G401.6 (cell line): ENCODE measurements at regions not wholly inside any gene's neighbourhood (a gene's known extent, or its start where the extent isn't known, plus 50 kb on each side); places are given as distances from the start of the nearest gene placed in this dataset.
"Not testable (repeated sequence)": the region's sequence is repeated elsewhere in the genome, so short reads cannot be mapped to it uniquely, and the experiment has no call there.

ENCODE experiments used
- FAIRE-seq: peaks from 2 replicates; lab custom pipeline; 2012; peaks lifted over from hg19 to GRCh38; lab: Jason Lieb, UNC

- no peak for FAIRE-seq
Measured at GRCh38 chr5:39650008-39650762, 225.4 kb upstream of the DAB2 start.

DNA sequence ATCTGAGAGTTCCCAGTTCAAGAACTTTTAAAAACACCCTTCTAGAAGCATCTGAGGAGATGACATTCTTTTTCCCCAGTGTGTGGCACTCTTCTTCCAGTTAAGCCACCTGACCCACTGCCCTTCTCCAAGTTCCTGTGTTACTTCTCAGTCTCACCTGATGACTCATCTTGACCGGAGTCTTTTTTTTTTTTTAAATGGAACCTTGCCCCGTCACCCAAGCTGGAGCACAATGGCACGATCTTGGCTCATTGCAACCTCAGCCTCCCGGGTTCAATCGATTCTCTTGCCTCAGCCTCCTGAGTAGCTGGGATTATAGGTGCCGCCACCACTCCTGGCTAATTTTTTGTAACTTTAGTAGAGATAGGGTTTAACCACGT lies 224.1 kb upstream of the DAB2 start:
- FAIRE-seq, result no peak

DNA sequence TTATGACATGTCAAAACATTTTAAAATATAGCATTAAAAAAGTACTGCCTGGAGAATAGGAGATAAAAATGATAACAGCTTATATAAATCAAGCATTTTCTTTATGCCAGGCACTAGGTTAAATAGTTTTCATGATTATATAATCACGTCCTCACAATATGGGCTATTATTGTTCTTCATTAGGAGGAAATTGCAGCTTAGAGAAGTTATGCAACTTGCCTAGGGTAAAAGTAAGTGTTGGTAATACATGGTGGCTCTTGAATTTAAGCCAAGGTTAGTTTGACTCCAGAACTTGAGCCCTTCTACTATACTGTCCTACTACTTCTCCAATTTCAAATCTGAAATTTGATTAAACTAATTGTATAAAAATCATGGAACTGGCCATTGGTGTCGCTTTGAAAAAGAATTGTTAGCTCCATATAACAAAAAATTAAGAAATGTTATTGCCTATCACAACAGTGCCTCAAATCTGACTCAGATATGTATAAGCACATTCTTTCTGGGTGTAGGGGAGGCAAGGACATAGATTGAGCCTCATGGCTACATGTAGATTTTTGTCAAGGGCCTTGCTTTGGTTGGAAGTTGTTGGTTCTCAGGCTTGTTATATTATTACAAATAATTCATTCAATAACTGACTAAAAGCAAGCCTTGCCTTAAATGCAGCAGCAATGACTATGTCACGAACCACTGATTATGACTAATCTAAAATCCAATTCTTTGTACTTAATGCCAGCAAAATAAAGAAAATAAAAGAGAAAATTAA lies 223.5 kb upstream of the DAB2 start:
- FAIRE-seq, result no peak

GRCh38 chr5:39640552-39640951 lies 215.8 kb upstream of the DAB2 start:
- no peak for FAIRE-seq

DNA sequence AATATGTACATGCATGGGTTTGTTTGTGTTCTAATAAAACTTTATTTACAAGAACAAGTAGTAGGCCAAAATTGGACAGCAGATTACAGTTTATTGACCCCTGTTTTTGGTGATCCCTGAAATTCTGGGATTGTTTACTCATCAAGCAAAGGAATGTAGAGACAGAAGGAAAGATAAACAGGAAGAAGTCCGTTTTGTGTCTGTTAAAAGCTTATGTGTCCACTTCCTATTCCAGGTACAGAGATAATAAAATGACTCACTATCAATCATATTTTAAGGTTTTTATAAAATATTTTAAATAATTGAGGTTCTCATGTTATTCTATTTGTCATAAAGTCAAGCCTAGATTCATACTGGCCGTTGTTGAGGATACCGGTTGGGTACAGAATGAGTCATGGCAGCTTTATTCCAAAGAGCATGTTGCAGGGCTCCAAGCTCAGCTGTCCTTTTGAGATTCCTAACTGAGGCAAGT lies 214.9 kb upstream of the DAB2 start:
- FAIRE-seq, result no peak

DNA sequence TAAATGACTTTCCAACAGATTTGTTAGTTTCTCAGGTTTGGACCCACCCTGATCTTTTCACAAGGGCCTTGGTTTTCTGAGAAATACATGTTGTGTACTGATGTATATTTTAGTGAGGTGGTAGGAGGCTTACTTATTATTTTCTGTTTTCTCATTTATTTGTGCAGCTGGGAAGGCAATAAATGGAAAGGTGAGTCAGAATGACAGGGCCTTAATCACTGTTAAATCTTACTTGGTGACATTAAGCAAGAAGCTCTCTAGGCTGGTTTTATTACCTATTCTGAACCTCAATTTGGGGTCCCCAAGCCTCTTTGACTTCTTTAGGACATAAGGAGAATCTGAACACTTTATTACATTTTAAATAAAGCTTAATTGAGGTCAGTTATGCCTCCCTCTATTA lies 214.0 kb upstream of the DAB2 start:
- no peak for FAIRE-seq

DNA sequence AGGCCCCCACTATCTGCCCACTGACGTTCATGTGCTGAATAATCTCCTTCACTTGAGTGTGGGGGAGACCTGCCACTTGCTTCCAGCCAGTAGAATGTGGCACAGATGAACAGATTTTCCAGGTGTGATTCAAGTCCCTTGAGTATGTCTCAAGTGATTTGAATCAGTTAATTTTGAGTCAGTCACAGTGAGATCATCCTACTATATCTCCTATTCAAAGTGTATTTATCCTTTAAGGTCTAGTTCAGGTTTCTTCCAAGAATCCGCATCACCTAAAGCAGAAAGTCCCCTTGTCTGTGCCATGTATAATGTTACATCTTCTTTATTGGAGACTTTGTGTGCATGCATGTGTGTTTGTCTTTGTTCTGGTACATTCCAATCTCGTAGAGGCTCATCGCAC lies 208.3 kb upstream of the DAB2 start:
- no peak for FAIRE-seq

- FAIRE-seq, result no peak
Measured at GRCh38 chr5:39631958-39632357, 207.2 kb upstream of the DAB2 start.

DNA sequence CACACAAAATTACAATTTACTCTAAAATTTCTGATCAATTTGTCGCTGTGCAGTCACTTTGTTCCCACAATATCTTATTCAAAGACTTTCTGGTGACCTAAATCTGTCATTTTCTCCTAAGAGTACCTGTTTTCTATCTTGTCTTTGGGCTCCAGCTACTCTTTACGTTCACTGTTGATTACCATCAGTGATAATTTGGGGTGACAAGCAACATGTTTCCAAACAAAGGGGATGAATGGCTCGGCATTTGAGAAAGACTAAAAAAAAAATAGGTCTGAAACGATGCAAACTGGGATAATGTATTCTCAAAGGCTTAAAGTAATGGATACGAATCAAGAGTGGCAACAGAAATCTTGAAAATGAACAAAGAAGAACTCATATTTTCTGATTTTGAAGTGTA lies 205.2 kb upstream of the DAB2 start:
- FAIRE-seq, result no peak

DNA sequence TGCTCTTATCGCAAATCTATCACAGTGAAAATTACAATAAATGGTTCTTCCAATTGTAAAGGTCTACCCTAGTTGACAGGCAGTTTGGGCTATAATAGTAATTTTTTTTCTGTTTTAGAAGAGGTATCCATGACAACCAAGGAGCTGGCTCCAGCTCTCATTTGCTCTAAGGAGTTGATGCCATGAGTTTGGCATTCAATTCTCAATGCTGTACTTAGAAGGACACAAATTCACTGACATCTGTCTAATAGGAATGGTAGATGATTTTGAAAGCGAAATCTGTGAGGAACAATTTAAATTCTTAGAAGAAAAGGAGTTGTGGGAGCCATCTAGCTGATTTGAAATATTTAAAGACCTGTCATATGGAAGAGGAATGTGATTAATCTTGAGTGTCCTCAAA lies 203.6 kb upstream of the DAB2 start:
- FAIRE-seq, result no peak

DNA sequence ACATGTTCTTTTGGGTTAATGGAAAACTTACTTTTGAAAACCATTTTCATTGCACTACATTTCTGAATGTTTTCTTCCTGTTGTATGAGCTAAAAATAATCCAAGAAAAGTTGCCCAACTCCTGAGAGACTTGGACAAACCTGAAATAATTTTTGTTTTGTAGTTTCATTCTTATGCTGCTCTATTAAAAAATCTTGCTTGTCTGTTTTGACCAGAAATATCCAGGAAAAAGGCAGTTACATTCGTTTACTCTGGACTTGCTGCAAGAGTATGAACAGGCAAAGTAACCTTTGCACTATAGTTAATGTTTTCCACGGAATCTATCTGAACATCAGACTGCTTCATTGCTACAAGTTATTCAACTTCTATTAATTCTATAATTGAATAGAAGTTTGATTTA lies 200.1 kb upstream of the DAB2 start:
- FAIRE-seq, result no peak

- FAIRE-seq, result no peak
Measured at GRCh38 chr5:39624268-39624886, 199.6 kb upstream of the DAB2 start.

- no peak for FAIRE-seq
Measured at GRCh38 chr5:39623291-39623865, 198.6 kb upstream of the DAB2 start.

GRCh38 chr5:39622281-39622680 lies 197.5 kb upstream of the DAB2 start:
- FAIRE-seq, result no peak

DNA sequence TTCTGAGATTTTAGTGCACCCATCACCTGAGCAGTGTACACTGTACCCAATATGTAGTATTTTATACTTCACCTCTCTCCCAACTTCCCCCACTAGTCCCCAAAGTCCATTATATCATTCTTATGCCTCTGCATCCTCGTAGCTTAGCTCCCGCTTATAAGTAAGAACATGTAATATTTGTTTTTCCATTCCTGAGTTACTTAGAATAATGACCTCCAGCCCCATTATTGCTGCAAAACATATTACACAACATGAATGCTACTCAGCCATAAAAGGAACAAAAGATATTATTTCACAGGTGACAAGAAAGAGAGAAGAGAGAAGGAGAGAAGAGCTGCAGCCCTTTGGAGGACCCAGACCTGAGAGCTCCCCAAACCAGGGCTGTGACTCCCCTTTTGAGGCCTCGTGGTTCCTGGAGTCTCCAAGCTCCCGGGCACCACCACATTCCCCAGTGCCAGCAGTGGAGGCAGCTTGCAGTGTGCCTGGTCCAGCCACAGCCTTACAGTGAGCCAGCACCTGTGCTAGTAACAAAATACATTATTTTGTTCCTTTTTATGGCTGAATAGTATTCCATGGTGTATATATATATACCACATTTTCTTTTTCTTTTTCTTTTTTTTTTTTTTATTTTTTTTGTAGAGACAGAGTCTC lies 194.5 kb upstream of the DAB2 start:
- no peak for FAIRE-seq

DNA sequence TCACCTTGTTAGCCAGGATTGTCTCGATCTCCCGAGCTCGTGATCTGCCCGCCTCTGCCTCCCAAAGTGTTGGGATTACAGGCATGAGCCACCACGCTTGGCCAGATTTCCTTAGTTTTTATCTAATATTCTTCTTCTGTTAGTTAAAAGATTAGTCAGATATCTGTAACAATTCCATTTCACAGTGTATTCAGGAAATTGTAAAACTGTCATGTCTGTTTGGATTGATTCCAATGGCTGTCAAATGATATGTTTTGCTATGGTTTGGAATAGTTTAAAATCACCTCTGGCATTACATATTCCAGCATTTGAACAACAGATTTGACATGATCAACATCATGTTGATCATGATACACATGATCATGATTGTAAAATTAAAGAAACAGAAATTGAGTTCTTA lies 193.6 kb upstream of the DAB2 start:
- no peak for FAIRE-seq

GRCh38 chr5:39616131-39616530 lies 191.4 kb upstream of the DAB2 start:
- FAIRE-seq, result no peak

- not testable (repeated sequence) for FAIRE-seq
Measured at GRCh38 chr5:39611076-39611475, 186.3 kb upstream of the DAB2 start.

GRCh38 chr5:39608024-39608423 lies 183.2 kb upstream of the DAB2 start:
- FAIRE-seq, result no peak

- no peak for FAIRE-seq
Measured at GRCh38 chr5:39606591-39606990, 181.8 kb upstream of the DAB2 start.

- no peak for FAIRE-seq
Measured at GRCh38 chr5:39605588-39606575, 181.1 kb upstream of the DAB2 start.
